Vagina (tissue), 2 donors: ENCODE measurements at regions not wholly inside any gene's neighbourhood (a gene's known extent, or its start where the extent isn't known, plus 50 kb on each side); places are given as distances from the start of the nearest gene placed in this dataset.
"Not testable (repeated sequence)": the region's sequence is repeated elsewhere in the genome, so short reads cannot be mapped to it uniquely, and the experiment has no call there.

Source experiments
- DNase-seq, 2 donors: peaks; one replicate each; pipeline ENCODE4 v3.0.0-alpha.2; 2017; ENCODE audit errors: extremely low spot score in 2 of 2
- H3K27ac ChIP-seq: fragments of 200-600 bp; sonication (generic); one replicate; pipeline ENCODE4 v1.5.1; 2019
- H3K27me3 ChIP-seq: fragments of 200-600 bp; sonication (generic); one replicate; pipeline ENCODE4 v1.5.1; 2019
- H3K36me3 ChIP-seq, 2 donors: fragments of 200-600 bp; sonication (generic); one replicate each; pipeline ENCODE4 v1.5.1; 2017 to 2019
- H3K4me1 ChIP-seq: fragments of 200-600 bp; sonication (generic); one replicate; pipeline ENCODE4 v1.5.1; 2019
- H3K4me3 ChIP-seq, 2 donors: fragments of 200-600 bp; sonication (generic); 1 replicate in 1 of 2; 2 replicates in 1 of 2; pipeline ENCODE4 v1.5.1; 2016 to 2019
- H3K9me3 ChIP-seq: fragments of 200-600 bp; sonication (generic); one replicate; pipeline ENCODE4 v1.5.1; 2019
- CTCF ChIP-seq, 3 experiments: fragments of 450-650 bp in 2 of 3; fragments of 200-600 bp in 1 of 3; sonication (generic) in 1 of 3; IDR thresholded peaks; one replicate each; pipeline ENCODE4 v1.5.1; 2017 to 2019; ENCODE audit warnings: antibody characterized with exemption in 3 of 3, mild to moderate bottlenecking in 2 of 3, moderate library complexity in 2 of 3
- POLR2A ChIP-seq, 2 donors: fragments of 450-650 bp; IDR thresholded peaks; one replicate each; pipeline ENCODE4 v1.6.1; 2017; ENCODE audit warnings: antibody characterized with exemption in 2 of 2, mild to moderate bottlenecking in 2 of 2, moderate library complexity in 2 of 2
- POLR2AphosphoS5 ChIP-seq, 2 donors: sonication (generic); formaldehyde crosslinking; IDR thresholded peaks; one replicate each; pipeline ENCODE4 v1.9.0; 2017; ENCODE audit warnings: antibody characterized with exemption in 2 of 2, mild to moderate bottlenecking in 2 of 2, low read depth in 1 of 2; ENCODE audit not compliant: insufficient read depth in 1 of 2
- intact Hi-C: fragments of 100-400 bp; cut with DNase I; formaldehyde crosslinking; loops from one replicate; pipeline ENCODE4 v1.15.1; 2023

- H3K4me1 ChIP-seq = no peaks in the 10 kb centered on the region
- no peaks in the 10 kb centered on the region for H3K9me3 ChIP-seq
- no peaks in the 10 kb centered on the region for H3K36me3 ChIP-seq
- no peak overlapping the region for H3K27ac ChIP-seq
- no peak for DNase-seq
- TF ChIP-seq CTCF (IDR thresholded peaks at IDR 0.05) (no peak), POLR2A (IDR thresholded peaks at IDR 0.05) (no peak), POLR2AphosphoS5 (IDR thresholded peaks at IDR 0.05; ENCODE audit: insufficient read depth in 1 of 2, low read depth in 1 of 2) (no peak)
- H3K27me3 ChIP-seq = no peaks in the 10 kb centered on the region
- intact Hi-C loops = no loop called here
- no peak overlapping the region for H3K4me3 ChIP-seq
Measured at GRCh38 chr10:35781643-35782035, 139.5 kb upstream of the FZD8 start.

- TF ChIP-seq POLR2AphosphoS5 (IDR thresholded peaks at IDR 0.05; ENCODE audit: insufficient read depth in 1 of 2, low read depth in 1 of 2) (no peak), POLR2A (IDR thresholded peaks at IDR 0.05) (no peak), CTCF (IDR thresholded peaks at IDR 0.05) (no peak)
- Histone ChIP-seq H3K27me3 (no peaks in the 10 kb centered on the region), H3K4me1 (no peaks in the 10 kb centered on the region), H3K36me3 (no peaks in the 10 kb centered on the region), H3K4me3 (no peak overlapping the region), H3K27ac (no peak overlapping the region), H3K9me3 (no peaks in the 10 kb centered on the region)
- no peak for DNase-seq
- intact Hi-C loops = no loop called here
Measured at GRCh38 chr10:35780970-35781642, 139.0 kb upstream of the FZD8 start.

- H3K27ac ChIP-seq = no peak overlapping the region
- H3K4me3 ChIP-seq = no peak overlapping the region
- no peaks in the 10 kb centered on the region for H3K9me3 ChIP-seq
- H3K27me3 ChIP-seq = no peaks in the 10 kb centered on the region
- H3K36me3 ChIP-seq = no peaks in the 10 kb centered on the region
- intact Hi-C loops = no loop called here
- no peaks in the 10 kb centered on the region for H3K4me1 ChIP-seq
- DNase-seq = no peak
- TF ChIP-seq CTCF (IDR thresholded peaks at IDR 0.05) (no peak), POLR2A (IDR thresholded peaks at IDR 0.05) (no peak), POLR2AphosphoS5 (IDR thresholded peaks at IDR 0.05; ENCODE audit: insufficient read depth in 1 of 2, low read depth in 1 of 2) (no peak)
Measured at GRCh38 chr10:35778306-35778705, 136.2 kb upstream of the FZD8 start.

GRCh38 chr10:35776557-35776956, 134.5 kb upstream of the FZD8 start:
- H3K9me3 ChIP-seq, H3K36me3 ChIP-seq, H3K27me3 ChIP-seq, H3K4me3 ChIP-seq, H3K4me1 ChIP-seq, intact Hi-C loops, DNase-seq, H3K27ac ChIP-seq: not testable (repeated sequence)

GRCh38 chr10:35774109-35774508, 132.0 kb upstream of the FZD8 start:
- H3K4me1 ChIP-seq = no peaks in the 10 kb centered on the region
- no peak overlapping the region for H3K4me3 ChIP-seq
- no peaks in the 10 kb centered on the region for H3K9me3 ChIP-seq
- intact Hi-C loops = no loop called here
- no peaks in the 10 kb centered on the region for H3K27me3 ChIP-seq
- no peak for DNase-seq
- no peak overlapping the region for H3K27ac ChIP-seq
- no peaks in the 10 kb centered on the region for H3K36me3 ChIP-seq
- TF ChIP-seq POLR2A (IDR thresholded peaks at IDR 0.05) (no peak), CTCF (IDR thresholded peaks at IDR 0.05) (no peak), POLR2AphosphoS5 (IDR thresholded peaks at IDR 0.05; ENCODE audit: insufficient read depth in 1 of 2, low read depth in 1 of 2) (no peak)
